ENCODE measurements at regions not wholly inside any gene's neighbourhood (a gene's known extent, or its start where the extent isn't known, plus 50 kb on each side); places are given as distances from the start of the nearest gene placed in this dataset.

DNA sequence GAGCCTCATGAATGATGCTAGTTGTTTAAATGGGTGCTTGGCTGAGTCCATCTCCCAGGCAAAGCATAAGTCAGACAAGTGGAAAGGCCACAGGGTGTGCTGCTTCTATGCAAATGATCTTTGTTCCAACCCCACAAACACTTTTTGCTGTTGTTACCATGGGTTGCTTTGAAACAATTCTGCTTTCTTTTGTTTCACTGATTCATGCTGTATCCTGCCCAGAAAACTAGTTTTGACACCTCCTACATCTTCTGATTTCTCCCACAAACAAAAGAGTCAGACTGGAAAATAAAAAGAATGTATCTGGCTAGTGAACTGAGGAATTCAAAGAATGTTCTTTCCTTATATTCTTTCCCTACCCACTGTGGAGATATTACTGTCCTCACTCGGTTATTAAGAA is 298.6 kb downstream of the DIRAS2 start:
- TF ChIP-seq, protein P1, sequence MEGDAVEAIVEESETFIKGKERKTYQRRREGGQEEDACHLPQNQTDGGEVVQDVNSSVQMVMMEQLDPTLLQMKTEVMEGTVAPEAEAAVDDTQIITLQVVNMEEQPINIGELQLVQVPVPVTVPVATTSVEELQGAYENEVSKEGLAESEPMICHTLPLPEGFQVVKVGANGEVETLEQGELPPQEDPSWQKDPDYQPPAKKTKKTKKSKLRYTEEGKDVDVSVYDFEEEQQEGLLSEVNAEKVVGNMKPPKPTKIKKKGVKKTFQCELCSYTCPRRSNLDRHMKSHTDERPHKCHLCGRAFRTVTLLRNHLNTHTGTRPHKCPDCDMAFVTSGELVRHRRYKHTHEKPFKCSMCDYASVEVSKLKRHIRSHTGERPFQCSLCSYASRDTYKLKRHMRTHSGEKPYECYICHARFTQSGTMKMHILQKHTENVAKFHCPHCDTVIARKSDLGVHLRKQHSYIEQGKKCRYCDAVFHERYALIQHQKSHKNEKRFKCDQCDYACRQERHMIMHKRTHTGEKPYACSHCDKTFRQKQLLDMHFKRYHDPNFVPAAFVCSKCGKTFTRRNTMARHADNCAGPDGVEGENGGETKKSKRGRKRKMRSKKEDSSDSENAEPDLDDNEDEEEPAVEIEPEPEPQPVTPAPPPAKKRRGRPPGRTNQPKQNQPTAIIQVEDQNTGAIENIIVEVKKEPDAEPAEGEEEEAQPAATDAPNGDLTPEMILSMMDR (IDR thresholded peaks at IDR 0.05; ENCODE audit: insufficient read depth, low read length, poor library complexity, severe bottlenecking), result no peak
- no peak for TF ChIP-seq EZH2phosphoT487 (conservative IDR thresholded peaks at IDR 0.05; ENCODE audit: low read length)

Data from SU-DHL-6 (cell line).